ENCODE measurements at regions not wholly inside any gene's neighbourhood (a gene's known extent, or its start where the extent isn't known, plus 50 kb on each side); places are given as distances from the start of the nearest gene placed in this dataset.
"Not testable (repeated sequence)": the region's sequence is repeated elsewhere in the genome, so short reads cannot be mapped to it uniquely, and the experiment has no call there.

DNA sequence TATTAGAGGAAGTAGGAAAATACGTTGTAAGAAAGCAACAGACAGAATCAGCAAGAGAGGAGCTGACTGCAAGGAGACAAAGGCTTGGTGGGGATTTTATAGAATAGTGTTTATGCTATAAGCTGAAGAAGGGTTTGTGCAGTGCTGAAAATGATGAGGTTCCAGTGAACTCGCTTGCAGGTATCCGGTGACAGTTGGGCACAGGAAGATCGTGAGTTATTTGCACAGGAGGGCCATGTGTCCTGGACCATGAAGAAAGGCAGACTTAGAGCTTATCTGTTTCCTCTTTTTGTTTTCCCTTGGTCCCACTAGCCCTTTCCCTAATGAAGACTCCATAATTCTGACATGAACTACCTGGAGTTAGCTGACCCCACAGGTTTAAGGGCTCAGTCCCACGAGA, 61.4 kb downstream of the NXNL2 start:
- DNase-seq (ENCODE audit: low spot score), result no peak

DNA sequence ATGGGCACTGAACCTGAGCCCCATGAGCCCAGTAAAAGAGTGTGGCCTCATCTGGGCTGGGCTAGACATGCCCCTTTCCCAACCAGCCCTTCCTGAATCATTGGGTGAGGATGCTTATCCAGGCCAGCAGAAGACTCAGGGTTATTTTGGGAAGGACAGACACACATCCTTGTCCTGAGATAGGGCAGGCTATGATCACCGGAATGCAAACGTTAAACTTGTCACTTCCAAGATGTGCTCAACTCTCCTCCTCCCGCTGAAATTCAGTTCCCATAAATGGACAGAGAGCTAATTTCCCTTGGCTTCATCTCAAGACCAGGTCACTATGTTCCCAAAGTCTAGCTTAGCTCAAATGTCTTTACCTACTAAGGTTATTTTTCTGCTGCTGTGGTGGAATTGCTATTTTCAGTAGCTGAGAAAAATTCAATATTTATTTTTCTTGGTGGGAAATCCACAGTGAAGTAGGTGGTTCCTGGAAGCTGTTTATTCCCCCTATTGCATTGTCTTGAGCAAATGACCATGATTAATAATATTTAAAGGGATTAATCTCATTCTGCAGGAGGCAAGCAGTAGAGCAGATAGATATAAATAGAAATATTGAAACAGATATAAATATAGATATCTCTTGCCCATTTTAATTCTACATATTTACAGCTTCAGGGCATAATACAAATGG, 70.0 kb downstream of the NXNL2 start:
- no peak for DNase-seq (ENCODE audit: low spot score)

DNA sequence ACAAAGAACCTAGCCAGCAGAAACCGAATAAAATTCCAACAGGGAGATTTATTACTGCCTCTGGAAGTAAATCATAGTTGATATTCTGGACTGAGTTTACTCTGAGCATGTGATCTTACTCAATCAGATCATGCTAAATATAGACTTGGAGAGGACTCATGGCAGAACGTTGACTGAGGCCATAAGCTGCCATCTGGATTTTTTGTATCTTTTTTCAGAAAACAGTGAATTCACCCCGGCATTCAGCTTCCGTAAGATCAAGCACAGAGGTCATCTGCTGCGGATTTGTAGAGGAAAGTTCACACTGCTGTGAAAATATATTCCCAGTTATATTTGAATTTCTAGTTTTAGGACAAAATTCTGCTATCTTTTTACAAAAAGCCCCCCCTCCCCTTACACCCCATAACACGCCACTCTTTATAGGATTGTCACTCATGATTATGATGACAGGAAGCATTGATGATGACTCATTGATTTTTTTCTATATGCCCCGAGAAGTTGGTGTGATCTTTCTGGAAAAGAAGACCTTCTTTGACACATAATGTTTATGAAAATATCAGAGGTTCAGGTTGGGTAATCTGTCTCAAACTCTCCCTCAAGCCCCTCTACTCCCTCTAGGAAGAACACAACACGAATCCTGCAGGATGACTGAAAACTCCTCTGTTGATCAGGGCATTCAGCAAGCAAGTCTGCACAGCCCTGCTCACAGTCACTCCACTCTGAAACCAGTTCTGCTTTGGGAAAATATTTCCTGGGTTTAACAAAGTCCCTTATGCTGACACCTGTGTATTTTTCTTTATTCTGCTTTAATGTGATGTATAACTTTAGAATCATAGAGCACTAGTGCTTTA, 70.8 kb downstream of the NXNL2 start:
- DNase-seq (ENCODE audit: low spot score), result no peak

DNA sequence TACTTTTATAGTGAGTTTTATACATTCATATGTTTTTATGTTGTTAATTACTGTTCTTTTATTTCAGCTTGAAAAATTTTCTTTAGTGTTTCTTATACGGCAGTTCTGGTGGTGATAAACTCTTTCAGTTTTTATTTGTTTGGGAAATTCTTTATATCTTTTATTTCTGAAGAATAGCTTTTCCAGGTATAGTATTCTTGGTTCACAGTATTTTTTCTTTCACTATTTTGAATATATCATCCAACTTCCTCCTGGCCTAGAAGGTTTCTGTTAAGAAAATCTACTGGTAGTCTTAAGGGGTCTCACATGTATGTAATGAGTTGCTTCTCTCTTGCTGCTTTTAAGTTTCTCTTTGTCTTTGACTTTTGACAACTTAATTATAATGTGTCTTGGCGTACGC, 79.4 kb downstream of the NXNL2 start:
- no peak for DNase-seq (ENCODE audit: low spot score)

DNA sequence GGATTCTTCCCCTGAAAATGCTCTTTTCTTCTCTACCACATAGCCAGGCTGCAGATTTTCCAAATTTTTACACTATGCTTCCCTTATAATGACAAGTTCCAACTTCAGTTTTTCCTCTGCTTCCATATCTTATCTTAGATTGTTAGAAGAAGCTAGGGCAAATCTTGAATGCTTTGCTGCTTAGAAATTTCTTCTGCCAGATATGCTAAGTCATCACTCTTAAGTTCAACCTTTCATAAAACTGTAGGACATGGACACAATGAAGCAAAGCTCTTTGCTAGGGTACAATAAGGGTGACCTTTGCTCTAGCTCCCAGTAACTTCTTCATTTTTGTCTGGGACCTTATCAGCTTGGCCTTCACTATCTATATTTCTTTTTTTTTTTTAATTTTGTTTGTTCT, 88.7 kb downstream of the NXNL2 start:
- DNase-seq (ENCODE audit: low spot score), result no peak

DNA sequence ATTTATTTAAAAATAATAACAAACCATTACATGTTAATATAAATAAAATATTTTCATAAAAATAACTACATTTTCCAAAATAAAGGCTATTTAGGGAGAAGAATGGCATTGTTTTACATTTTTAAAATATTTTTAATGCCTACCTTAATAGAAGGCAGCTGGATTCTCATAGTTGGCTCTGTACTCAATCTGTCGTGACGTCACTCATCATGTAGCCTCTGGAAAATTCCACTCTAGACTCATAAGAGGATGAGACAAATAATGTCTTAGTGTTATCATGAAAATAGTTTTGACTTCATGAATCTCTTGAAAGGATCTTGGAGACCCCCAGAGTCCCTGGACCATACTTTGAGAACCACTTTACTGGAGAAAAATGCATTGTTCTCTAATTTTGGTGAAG, 93.1 kb downstream of the NXNL2 start:
- DNase-seq (ENCODE audit: low spot score), result no peak

DNA sequence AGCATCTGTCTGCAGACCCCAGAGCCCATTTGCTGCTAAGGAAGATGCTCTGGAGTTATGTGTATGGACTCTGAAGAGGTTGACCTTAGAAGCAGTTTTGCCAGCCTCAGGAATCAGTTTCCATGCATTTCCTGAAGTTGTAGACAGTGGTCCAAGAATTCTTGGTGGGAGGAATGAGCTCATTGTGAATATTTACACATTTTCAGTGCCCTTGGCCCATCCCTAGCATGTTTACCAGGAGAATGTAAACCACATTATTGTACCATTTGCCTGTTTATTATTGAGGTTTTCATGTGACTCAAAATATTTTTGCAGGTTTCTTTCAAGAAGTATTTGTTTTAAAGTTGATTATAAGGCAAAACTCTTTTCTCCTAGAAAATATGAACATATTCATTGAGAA, 93.8 kb downstream of the NXNL2 start:
- DNase-seq (ENCODE audit: low spot score), result no peak

DNA sequence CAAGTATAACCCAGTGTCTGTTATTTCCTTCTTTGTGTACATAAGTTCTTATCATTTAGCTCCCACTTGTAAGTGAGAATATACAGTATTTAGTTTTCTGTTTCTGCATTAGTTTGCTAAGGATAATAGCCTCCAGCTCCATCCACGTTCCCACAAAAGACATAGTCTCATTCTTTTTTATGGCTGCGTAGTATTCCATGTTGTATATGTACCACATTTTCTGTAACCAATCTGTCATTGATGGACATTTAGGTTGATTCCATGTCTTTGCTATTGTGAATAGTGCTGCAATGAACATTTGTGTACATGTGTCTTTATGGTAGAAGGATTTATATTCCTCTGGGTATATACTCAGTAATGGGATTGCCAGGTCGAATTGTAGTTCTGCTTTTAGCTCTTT, 95.6 kb downstream of the NXNL2 start:
- DNase-seq (ENCODE audit: low spot score), result not testable (repeated sequence)

DNA sequence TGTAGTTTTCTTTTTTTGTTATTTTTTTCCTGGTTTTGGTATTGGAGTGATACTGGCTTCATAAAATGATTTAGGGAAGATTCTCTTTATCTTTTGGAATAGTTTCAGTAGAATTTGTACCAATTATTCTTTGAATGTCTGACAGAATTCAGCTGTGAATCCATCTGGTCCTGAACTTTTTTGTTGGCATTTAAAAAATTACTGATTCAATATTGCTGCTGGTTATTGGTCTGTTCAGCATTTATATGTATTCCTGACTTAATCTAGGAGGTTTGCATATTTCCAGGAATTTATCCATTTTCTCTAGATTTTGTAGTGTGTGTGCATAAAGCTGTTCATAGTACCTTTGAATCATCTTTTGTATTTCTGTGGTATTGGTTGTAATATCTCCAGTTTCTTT, 100.2 kb downstream of the NXNL2 start:
- no peak for DNase-seq (ENCODE audit: low spot score)

DNA sequence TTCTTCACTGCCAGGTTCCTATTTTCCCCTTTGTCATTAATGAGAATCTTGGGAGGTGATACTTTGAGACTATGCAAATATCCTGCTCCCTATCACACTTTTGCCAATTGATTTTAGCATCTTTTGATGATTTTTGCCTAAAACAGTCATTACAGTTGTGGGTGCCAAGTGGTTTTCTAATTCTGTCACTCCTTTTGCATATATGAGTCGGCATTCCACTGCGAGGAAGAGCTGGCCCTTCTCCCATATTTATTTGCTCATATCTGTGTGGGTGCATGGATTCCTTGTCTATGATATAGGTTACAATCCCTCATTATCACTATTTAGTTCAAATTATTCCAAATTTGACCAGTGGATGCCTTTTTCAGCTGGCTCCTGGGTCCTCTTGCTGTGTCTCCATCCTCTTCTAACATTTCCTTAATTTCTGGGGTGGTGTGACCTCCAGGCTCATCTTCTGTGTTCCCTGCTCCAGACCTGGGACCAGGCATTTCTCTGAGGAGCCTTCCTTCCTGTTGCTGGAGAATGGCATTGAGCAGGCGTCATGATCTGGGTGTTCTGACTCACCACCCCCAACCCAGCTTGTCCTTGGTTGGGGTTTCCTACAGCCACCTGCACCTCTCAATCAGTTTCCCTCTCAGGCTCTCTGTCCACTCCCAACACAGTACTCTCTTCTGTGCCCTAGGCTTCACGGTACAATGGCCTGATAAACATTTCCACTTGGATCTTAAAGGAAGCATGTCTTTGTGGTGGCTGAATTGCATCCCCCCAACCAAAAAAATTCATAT, 106.7 kb downstream of the NXNL2 start:
- no peak for DNase-seq (ENCODE audit: low spot score)

DNA sequence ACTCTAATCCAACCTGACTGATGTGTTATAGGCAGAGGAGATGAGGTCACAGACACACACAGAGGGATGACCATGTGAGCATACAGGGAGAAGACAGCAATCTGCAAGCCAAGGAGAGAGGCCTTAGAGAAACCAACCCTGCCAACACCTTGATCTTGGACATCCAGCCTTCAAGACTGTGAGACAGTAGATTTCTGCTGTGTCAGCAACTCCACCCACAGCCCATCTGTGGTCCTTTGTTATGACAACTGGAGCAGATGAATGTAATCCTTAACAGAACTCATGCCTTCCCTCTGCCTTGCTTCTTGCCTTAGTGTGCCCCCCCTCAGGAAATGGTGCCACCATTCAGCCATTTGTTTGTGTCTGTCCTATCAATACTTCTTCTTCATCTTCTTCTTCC, 107.4 kb downstream of the NXNL2 start:
- DNase-seq (ENCODE audit: low spot score), result no peak

DNA sequence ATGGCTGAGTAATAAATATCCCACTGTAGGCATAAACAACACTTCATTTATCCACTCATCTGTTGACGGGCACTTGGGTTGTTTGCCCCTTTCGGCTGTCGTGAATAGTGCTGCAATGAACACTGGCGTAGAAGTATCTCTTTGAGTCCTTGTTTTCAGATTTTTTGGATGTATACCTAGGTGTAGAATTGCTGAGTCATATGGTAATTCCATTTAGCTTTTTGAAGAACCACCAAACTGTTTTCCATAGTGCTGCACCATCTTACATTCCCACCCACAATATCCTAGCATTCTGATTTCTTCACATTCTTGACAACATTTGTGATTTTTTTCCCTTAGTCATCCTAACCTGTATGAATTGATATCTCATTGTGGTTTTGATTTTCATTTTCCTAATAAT, 109.0 kb downstream of the NXNL2 start:
- no peak for DNase-seq (ENCODE audit: low spot score)

DNA sequence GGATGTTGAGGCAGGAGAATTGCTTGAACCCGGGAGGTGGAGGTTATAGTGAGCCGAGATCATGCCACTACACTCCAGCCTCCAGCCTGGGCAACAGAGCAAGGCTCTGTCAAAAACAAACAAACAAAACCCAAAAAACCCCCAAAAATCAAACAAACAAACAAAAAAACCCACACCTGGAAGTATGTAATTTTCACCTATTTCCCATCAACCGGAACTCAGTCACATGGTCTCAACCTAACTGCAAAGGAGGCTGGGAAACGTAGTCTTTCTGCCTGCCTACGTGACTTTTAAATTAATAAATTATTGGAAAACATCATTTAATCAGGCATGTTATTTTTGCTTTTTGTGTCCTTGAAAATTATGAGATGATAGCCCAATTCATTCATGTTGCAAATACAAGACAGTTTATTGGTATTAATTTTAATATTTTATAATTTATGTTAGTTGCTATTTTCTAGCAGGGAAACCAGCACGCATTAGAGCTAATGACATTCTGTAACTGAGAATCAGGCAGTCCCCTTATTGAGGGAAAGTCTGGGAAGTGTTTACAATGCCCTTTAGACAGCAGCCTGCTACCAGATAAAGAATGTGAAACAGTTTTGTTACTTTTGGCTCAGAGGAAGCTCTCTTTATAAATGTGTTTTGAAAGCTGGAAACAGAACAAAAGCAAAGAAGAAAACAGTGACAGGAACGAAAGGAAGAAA, 110.3 kb downstream of the NXNL2 start:
- no peak for DNase-seq (ENCODE audit: low spot score)

DNA sequence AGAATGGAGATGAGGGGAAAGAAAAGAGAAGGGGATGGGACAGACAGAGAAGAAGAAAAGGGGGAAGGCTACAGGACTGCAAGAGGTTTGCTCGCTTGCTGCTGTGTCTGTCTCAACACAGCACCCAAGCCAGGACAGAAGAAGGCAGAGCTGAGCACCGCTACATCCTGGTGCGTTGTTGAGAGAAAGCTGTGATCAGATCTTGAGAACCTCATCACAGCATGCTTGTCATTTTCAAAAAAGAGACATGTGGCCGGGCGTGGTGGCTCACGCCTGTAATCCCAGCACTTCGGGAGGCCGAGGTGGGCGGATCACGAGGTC, 110.9 kb downstream of the NXNL2 start:
- no peak for DNase-seq (ENCODE audit: low spot score)

DNA sequence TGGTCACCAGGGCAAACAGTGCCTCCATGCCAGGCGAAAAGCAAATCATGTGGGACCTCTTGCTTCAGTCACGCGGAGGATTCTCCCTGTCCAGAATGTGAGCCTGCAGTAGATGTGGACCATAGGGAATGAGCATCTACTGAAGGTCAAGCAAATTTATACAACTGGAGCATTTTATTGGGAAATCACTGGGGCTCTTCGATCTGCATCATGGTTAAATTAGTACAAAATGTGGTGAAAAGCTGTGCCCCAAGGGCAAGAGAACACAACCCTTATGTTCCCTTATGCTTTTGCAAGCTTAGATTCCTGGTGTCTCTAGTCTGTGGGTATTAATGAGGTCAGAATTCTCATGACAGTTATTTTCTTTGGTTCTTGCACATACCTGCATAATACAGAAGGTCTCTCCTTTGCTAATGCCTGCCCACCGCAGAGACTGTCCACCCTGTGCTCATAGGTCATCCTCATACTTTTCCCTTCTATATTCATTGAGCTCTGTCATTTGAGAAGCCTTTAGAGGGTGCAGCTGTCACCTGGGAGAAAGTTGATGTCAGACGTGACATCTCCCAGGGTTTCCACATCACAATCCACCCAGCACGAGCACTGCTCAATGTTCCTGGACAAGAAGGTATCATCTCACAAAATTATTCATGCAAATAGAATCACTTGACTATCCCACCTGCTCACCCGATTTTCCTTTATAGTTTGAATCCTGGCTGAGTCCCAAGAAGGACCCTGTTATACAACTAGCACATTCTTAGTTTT, 111.7 kb downstream of the NXNL2 start:
- no peak for DNase-seq (ENCODE audit: low spot score)

DNA sequence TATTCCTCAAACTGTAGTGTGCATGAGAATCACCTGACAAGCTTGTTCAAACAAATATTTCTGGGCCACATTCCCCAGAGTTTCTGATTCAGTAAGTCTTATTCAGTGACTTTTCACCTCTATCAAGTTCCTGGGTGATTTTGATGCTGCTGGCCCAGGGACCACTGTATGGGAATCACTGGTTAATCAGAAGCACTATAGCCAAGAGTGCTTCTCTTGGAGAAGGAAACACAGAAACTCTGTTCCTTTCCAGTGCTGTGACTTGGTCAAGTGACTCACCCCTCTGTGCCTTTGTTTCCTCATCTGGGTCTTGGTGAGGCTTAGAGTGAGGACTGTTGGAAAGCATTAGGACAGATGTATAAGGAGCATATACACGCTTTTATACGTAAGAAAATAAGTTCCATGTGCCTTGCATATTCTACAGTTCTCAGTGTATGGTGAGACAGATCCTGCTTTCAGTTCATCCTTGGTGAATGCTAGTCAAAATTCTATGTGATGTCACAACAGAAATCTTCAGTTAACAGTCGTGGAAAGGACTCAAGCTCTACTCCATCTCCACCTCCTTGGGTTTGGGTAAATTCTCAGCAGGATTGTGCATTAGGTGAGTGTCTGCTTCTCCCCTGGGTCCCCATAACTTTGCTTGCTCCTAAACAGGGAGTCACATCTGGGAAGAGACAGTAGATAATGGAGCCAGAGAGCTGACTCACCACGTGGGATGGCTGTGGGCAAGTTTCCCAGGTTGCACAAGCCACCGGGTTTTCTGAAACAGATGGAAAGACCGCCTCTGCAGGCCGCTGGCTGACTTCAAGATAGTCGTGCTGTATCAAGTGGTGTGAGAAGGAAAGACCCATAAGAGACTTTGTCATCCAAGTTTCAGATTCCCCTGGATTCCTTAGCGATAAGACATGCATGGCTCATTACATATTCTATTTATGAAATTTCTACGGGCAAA, 117.0 kb downstream of the NXNL2 start:
- no peak for DNase-seq (ENCODE audit: low spot score)

DNA sequence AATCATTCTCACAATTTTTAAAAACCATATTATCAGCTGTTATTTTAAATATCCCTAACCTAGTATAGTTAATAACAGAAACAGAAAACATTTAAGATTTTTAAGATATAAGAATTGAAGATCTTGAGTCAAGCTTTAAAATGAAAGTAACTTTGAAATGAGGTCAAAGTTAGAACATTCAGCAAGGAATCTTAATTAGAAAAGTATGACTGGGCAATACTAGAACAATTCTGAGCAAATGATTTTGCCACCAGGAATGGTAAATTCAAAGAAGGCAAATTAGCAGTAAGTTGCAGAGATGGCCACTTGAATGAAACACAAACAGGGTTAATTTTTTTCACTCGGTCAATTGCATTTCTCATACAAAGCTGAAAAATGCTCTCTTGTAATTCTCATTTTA, 117.9 kb downstream of the NXNL2 start:
- no peak for DNase-seq (ENCODE audit: low spot score)

DNA sequence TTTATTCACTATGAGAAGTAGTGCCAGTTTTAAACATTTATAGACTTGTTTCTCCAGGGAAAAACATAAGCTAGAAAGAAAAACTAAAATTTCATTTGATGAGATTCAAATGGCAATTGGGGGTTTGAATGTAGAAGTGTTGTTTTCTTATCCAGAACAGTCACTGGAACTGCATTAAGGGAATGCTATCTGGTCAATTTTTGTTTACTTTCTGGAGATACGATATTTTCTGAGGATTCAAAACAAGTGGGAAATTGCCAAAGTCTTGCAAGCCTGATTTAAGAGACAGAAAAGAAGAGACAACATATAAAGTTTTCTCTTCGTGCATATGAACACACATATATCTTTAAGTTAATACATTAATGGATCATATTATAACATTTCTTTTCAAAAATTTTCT, 118.4 kb downstream of the NXNL2 start:
- DNase-seq (ENCODE audit: low spot score), result no peak

DNA sequence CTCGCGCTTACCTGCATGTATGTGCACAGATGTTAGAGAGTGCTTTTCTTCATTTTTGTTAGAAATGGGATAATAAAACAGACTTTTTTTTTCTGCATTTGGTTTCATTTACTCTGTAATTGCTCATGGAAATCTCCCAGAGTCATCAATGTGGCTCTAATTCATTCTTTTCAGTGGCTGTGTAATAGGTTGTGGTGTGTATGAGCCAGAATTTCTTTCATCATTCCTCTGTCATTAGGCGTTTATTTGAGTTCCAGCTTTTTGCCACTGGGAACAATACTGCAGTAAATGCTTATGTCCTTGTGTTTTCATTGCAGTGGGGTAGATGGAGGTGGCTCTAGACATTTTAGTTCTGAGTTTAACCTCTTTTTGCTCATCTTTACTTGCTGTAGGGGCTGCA, 118.9 kb downstream of the NXNL2 start:
- no peak for DNase-seq (ENCODE audit: low spot score)

DNA sequence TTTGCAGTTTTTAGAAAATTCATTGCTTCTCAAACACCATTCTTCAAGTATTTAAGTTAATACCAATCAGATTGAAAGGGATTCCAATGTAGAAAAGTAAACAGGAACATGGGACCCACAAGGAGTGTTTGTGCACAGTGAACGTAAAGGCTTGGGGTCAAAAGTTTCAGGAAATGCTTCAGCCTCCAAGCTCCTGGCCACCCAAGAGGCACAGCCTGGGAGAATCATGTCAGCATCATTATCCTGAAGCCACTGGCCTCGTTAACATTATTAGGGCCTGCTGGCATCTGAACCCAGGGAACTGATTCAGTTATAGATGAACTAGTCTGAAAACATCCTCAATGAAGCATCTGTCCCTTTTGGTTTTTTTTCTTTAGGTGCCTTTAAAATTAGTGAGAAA, 122.9 kb downstream of the NXNL2 start:
- DNase-seq (ENCODE audit: low spot score), result no peak
